Glutamatergic neuron (in vitro differentiated cells): ENCODE measurements at regions not wholly inside any gene's neighbourhood (a gene's known extent, or its start where the extent isn't known, plus 50 kb on each side); places are given as distances from the start of the nearest gene placed in this dataset.

Source experiments
- DNase-seq: peaks from one replicate; pipeline ENCODE4 v3.0.0; 2022
- H3K27ac Mint-ChIP-seq: one replicate; pipeline ENCODE4 v1.8.0; 2020; ENCODE audit warnings: mild to moderate bottlenecking, mixed read lengths, inconsistent platforms; ENCODE audit not compliant: unreplicated experiment
- H3K27me3 Mint-ChIP-seq: one replicate; pipeline ENCODE4 v1.8.0; 2020; ENCODE audit warnings: mild to moderate bottlenecking, moderate library complexity, mixed read lengths, inconsistent platforms; ENCODE audit not compliant: unreplicated experiment
- H3K36me3 Mint-ChIP-seq: one replicate; pipeline ENCODE4 v1.8.0; 2020; ENCODE audit warnings: mild to moderate bottlenecking, mixed read lengths, inconsistent platforms; ENCODE audit not compliant: unreplicated experiment
- H3K4me1 Mint-ChIP-seq: one replicate; pipeline ENCODE4 v1.8.0; 2020; ENCODE audit warnings: mild to moderate bottlenecking, low read depth, mixed read lengths, inconsistent platforms; ENCODE audit not compliant: unreplicated experiment
- H3K4me3 Mint-ChIP-seq: one replicate; pipeline ENCODE4 v1.8.0; 2020; ENCODE audit warnings: mild to moderate bottlenecking, mixed read lengths, inconsistent platforms; ENCODE audit not compliant: unreplicated experiment
- H3K9me3 Mint-ChIP-seq: one replicate; pipeline ENCODE4 v1.8.0; 2020; ENCODE audit warnings: mild to moderate bottlenecking, moderate library complexity, mixed read lengths, inconsistent platforms; ENCODE audit not compliant: unreplicated experiment
- TF ChIP-seq, protein P1 (sequence below): fragments of 200-600 bp; sonication (generic); IDR thresholded peaks from one replicate; pipeline ENCODE4 v1.5.0; 2021; ENCODE audit not compliant: partially characterized antibody, unreplicated experiment

DNA sequence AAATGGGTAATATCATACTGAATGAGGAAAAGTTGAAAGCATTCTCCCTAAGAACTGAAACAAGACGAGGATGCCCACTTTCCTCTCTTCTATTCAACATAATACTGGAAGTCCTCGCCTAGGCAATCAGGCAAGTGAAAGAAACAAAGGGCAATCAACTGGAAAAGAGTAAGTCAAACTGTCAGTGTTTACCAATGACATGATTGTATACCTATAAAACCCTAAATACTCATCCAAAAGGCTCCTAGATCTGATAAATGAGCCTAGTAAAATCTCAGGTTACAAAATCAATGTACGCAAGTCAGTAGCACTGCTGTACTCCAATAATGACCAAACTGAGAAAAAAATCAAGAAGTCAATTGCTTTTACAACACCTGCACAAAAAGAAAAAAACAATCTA, 575.8 kb upstream of the PRMT6 start:
- DNase-seq: no peak
- H3K9me3 Mint-ChIP-seq: no peaks in the 10 kb centered on the region
- TF ChIP-seq, protein P1, sequence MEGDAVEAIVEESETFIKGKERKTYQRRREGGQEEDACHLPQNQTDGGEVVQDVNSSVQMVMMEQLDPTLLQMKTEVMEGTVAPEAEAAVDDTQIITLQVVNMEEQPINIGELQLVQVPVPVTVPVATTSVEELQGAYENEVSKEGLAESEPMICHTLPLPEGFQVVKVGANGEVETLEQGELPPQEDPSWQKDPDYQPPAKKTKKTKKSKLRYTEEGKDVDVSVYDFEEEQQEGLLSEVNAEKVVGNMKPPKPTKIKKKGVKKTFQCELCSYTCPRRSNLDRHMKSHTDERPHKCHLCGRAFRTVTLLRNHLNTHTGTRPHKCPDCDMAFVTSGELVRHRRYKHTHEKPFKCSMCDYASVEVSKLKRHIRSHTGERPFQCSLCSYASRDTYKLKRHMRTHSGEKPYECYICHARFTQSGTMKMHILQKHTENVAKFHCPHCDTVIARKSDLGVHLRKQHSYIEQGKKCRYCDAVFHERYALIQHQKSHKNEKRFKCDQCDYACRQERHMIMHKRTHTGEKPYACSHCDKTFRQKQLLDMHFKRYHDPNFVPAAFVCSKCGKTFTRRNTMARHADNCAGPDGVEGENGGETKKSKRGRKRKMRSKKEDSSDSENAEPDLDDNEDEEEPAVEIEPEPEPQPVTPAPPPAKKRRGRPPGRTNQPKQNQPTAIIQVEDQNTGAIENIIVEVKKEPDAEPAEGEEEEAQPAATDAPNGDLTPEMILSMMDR: no peak
- no peaks in the 10 kb centered on the region for H3K4me1 Mint-ChIP-seq
- no peak overlapping the region for H3K4me3 Mint-ChIP-seq
- no peak overlapping the region for H3K27ac Mint-ChIP-seq
- peaks cover 6% of the 10 kb centered on the region for H3K36me3 Mint-ChIP-seq
- H3K27me3 Mint-ChIP-seq: peaks cover 2% of the 10 kb centered on the region

DNA sequence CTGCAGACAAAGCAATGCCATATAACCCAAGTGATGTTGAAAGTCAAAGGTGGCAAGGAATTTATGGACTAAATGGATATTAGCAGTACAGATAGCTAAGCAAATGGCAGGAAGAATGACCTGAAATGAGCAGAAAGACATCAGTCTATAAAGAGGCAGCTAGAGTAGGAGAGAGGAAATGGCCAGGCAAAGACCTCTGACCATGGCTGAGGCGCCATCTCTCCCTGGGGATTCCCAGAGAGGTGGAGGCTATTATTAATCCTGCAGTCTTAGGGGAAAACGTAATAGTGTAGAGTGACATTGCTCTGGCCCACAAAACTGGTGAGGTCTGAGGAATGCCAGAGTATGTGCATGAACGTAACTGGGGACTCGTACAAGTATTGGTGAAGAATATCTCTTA, 563.6 kb upstream of the PRMT6 start:
- Mint-ChIP-seq H3K4me3 (no peak overlapping the region), H3K9me3 (no peaks in the 10 kb centered on the region), H3K4me1 (no peaks in the 10 kb centered on the region), H3K36me3 (no peaks in the 10 kb centered on the region), H3K27me3 (no peaks in the 10 kb centered on the region), H3K27ac (no peak overlapping the region)
- TF ChIP-seq, protein P1: no peak
- DNase-seq: no peak

DNA sequence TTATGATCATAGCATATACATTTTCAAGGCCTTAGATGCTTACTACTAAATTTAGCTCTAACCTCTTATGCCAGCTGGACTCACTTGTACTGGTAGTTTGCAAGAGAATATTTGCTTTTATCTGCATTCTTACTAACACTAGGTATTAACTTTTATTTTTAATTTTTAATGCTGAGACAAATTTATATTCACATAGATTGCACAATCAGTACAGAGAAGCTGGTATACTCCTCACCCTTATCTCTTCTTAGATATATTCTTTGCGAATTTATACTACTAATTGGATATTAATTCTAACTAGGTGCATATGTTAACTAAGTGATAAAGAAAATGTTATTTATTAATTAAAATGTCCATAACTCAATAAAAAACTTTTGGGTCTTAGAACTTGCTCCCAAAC, 561.8 kb upstream of the PRMT6 start:
- no peaks in the 10 kb centered on the region for H3K27me3 Mint-ChIP-seq
- no peaks in the 10 kb centered on the region for H3K9me3 Mint-ChIP-seq
- no peaks in the 10 kb centered on the region for H3K36me3 Mint-ChIP-seq
- DNase-seq: no peak
- no peak overlapping the region for H3K27ac Mint-ChIP-seq
- H3K4me1 Mint-ChIP-seq: no peaks in the 10 kb centered on the region
- TF ChIP-seq, protein P1: no peak
- no peak overlapping the region for H3K4me3 Mint-ChIP-seq

DNA sequence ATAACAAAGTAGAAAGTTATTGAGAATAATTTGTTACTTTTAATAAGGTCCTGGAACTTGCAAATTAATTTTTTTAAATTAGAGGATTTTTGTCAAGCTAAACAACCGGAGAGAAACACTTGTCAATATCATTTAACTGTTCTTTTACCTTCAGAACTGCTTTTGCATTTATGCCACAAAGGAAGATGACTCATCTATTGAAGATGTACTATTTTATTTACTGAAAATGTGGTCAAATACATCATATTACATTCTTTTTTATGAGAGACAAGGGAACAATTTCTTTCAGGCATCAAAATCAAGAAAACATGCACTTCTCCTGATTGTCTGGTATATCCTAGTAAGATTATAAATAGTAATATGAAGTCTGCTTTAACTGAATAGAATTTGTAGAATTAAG, 558.2 kb upstream of the PRMT6 start:
- Mint-ChIP-seq H3K27ac (no peak overlapping the region), H3K9me3 (no peaks in the 10 kb centered on the region), H3K4me1 (no peaks in the 10 kb centered on the region), H3K4me3 (no peak overlapping the region), H3K36me3 (no peaks in the 10 kb centered on the region), H3K27me3 (no peaks in the 10 kb centered on the region)
- TF ChIP-seq, protein P1: no peak
- no peak for DNase-seq

DNA sequence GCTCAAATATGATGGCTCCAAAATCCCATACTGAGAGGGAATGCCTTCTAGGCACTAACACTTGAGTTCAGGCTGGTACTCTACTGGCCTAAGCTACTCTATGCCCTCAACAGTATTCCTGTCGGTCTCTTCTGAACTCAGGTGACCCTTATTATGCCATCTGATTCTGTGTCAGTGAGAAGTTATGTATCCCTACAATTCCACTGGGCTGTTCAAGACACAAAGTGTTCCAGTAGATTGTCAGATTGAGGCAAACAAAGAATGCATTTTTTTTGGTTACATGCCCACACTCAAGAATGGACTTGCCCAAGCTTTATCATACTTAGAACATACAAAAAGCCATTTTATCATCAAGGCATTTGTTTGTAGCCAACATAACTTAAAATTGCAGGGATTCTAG, 553.8 kb upstream of the PRMT6 start:
- Mint-ChIP-seq H3K4me3 (no peak overlapping the region), H3K27ac (no peak overlapping the region), H3K9me3 (no peaks in the 10 kb centered on the region), H3K4me1 (no peaks in the 10 kb centered on the region), H3K27me3 (no peaks in the 10 kb centered on the region), H3K36me3 (no peaks in the 10 kb centered on the region)
- TF ChIP-seq, protein P1: no peak
- no peak for DNase-seq
